GM12865 (cell line): ENCODE measurements at regions not wholly inside any gene's neighbourhood (a gene's known extent, or its start where the extent isn't known, plus 50 kb on each side); places are given as distances from the start of the nearest gene placed in this dataset.
"Not testable (repeated sequence)": the region's sequence is repeated elsewhere in the genome, so short reads cannot be mapped to it uniquely, and the experiment has no call there.

Source experiments
- DNase-seq: peaks from one replicate; pipeline ENCODE4 v3.0.0; 2010; ENCODE audit warnings: low read depth
- H3K4me3 ChIP-seq: 2 replicates; pipeline ENCODE4 v1.5.1; 2011; ENCODE audit warnings: mild to moderate bottlenecking, low read depth, low read length, control low read depth
- TF ChIP-seq, protein P1 (sequence below): IDR thresholded peaks from 2 replicates; pipeline ENCODE4 v1.5.1; 2011; ENCODE audit warnings: low read length, control low read depth, low read depth, inconsistent platforms; ENCODE audit not compliant: insufficient read depth; ENCODE audit errors: missing control alignments

DNA sequence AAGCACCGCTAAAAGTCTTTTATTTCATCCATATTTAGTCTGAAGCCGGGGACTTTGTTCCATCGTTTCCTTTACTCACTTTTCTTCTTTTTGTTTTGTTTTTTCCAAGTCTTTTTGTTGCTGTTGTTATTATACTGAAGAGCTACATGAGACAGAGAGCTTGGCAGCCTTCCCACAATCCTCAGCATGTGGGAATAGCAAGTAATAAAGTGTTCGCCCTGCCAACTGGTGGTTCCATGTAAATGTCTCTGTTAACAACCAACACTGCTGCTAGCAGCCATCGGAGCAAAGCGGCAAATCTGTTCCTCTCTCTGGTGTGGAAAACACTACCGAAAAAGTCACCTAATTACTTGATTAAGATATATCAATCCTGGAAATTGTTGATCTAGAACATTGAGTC lies 437.8 kb upstream of the ID4 start:
- DNase-seq: no peak
- TF ChIP-seq, protein P1, sequence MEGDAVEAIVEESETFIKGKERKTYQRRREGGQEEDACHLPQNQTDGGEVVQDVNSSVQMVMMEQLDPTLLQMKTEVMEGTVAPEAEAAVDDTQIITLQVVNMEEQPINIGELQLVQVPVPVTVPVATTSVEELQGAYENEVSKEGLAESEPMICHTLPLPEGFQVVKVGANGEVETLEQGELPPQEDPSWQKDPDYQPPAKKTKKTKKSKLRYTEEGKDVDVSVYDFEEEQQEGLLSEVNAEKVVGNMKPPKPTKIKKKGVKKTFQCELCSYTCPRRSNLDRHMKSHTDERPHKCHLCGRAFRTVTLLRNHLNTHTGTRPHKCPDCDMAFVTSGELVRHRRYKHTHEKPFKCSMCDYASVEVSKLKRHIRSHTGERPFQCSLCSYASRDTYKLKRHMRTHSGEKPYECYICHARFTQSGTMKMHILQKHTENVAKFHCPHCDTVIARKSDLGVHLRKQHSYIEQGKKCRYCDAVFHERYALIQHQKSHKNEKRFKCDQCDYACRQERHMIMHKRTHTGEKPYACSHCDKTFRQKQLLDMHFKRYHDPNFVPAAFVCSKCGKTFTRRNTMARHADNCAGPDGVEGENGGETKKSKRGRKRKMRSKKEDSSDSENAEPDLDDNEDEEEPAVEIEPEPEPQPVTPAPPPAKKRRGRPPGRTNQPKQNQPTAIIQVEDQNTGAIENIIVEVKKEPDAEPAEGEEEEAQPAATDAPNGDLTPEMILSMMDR: no peak
- no peak overlapping the region for H3K4me3 ChIP-seq

DNA sequence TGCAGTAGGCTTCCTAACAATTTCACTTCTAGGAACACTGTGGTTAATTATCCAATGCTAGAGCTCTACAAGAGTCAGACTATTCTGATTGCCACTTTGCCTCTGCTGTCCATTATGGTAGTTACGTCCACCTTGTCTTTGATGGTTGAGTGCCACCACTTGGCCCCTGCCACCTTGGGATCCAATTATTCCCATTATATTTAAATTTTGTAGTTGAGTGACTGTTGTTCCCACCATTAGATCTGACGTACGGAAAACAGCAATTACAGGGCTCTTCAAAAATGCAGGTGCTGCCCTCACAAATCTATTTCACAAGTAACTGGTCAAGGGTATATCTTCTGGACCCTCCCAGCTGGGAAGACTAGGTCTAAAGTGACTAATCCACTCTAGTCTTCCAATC lies 432.3 kb upstream of the ID4 start:
- H3K4me3 ChIP-seq, DNase-seq: not testable (repeated sequence)

DNA sequence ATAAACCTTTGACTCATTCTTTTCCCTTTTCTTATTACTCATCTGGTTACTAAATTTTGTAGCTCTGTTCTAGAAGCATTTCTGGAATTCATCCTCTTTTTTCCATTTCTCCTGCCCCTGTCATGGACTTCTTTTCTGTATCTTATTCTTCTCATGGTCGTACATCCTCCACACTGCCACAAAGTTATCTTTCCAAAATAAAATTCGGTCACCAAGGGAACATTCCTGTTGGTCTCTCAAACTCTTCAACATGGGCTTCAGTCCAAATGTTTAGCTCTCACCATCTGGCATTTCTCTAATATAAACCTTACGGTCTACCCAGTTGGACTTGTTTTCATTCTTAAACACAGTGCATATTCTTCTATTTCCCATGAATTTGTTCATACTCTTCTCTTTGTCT lies 428.8 kb upstream of the ID4 start:
- TF ChIP-seq, protein P1: no peak
- DNase-seq: no peak
- H3K4me3 ChIP-seq: no peak overlapping the region

DNA sequence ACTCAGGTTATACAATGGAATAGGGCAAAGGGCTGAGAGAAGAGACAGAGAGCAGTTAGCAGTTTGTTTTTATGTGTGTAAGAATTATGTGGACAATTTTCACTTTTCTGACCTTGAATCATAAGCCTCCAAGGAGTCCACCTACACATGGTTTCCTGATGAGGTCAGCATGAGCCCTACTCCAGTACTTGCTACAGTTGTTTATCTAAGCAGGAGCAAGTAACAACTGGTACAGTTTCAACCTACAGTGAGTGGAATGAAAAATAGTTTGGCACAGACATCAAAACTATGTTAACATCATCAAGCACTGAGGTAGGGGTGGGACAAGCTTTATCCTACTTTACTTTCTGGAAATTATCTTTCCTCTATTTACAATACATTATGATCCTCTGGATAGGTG lies 426.7 kb upstream of the ID4 start:
- TF ChIP-seq, protein P1: no peak
- DNase-seq: no peak
- no peak overlapping the region for H3K4me3 ChIP-seq

DNA sequence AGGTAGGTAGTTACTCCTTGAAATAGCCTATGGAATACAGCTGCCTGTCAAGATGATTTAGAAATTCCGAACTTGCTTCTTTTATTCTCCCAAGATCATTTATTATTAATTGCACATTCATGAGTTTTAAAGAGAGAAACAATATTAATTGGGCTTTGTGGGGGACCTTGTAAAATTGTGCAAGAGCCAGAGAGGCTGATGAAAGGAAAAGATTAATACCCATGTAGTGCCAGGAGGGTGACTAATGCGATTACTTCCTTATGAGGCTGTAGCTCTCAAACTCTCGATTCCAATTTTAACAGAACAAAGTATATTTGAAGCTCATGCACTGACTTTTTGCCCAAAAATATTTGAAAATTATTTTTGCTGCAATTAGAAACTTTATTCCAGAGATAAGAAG lies 423.8 kb upstream of the ID4 start:
- TF ChIP-seq, protein P1: no peak
- no peak overlapping the region for H3K4me3 ChIP-seq
- no peak for DNase-seq

DNA sequence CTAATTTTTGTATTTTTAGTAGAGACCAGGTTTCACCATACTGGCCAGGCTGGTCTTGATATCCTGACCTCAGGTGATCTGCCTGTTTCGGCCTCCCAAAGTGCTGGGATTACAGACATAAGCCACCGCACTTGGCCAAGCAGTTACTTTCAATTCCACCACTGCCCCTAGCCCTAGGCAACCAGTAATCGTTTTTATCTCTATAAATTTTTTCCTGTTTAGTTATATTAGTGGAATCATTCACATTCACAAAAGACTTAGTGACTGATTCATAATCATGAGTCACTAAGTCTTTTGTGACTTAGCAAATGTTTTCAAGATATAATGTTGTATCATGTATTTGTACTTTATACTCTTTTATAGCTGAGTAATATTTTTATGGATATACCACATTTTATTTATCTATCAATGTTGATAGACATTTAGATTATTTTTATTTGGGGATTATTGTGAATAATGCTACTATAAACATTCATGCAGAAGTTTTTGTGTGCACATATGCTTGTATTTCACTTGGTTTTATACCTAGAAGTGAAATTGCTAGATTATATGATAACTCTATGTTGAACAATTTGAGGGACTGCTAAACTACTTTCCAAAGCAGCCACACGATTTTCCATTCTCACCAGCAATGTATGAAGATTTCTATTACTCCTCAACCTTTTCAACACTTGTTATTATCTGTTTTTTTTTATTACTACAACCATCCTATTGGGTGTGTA lies 421.4 kb upstream of the ID4 start:
- TF ChIP-seq, protein P1: no peak
- H3K4me3 ChIP-seq: no peak overlapping the region
- no peak for DNase-seq

DNA sequence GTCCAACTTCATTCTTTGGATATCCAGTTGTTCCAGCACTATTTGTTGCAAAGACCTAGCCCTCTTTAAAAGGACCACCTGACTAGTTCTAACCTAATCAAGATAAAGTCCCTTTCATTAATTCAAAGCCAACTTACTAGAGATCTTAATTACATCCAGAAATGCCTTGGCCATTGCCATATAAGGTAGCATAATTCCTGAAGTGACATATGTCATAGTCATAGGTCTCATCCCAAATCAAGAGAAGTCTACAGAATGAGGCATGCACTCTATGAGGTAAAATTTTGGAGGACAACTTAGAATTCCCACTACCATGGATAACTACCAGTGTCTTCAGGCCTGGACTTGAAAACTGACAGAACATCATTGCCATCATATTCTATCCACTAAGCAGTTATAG lies 420.4 kb upstream of the ID4 start:
- no peak overlapping the region for H3K4me3 ChIP-seq
- no peak for DNase-seq
- TF ChIP-seq, protein P1: no peak

DNA sequence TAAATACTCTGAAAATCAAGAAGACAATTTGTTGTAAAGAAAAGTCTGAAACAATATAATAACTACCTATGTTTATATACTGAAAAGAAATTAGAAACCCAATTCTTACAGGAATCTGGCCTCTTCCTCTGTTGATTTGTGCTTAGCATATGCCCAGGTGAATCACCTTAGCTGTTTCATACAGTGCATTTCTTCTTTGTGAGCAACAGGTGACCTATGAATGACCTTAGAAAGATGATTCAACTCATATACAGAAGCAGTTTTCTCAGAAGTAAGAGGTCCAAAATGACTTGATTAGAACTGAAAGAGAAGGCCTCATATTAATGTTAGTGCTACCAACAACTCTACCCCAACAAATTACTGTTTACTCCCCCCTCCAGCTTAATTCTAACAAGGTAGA lies 419.5 kb upstream of the ID4 start:
- TF ChIP-seq, protein P1: no peak
- DNase-seq: no peak
- no peak overlapping the region for H3K4me3 ChIP-seq
